OCI-LY1 (cell line): ENCODE measurements at regions not wholly inside any gene's neighbourhood (a gene's known extent, or its start where the extent isn't known, plus 50 kb on each side); places are given as distances from the start of the nearest gene placed in this dataset.

ENCODE experiments used
- CTCF ChIP-seq: fragments of 200-600 bp; sonication (generic), shearing (Covaris generic); IDR thresholded peaks from 2 replicates; pipeline ENCODE4 v1.5.1; 2017; ENCODE audit warnings: mild to moderate bottlenecking, antibody characterized with exemption, low read length, moderate library complexity, mixed read lengths
- EZH2 ChIP-seq: fragments of 200-600 bp; sonication (generic), shearing (Covaris generic); IDR thresholded peaks from 2 replicates; pipeline ENCODE4 v1.8.0; 2017; ENCODE audit warnings: borderline replicate concordance, mixed run types, mild to moderate bottlenecking, antibody characterized with exemption, low read length, moderate library complexity, mixed read lengths

GRCh38 chr19:28553764-28554163, 659.2 kb downstream of the UQCRFS1 start:
- TF ChIP-seq CTCF = no peak
- TF ChIP-seq EZH2 = no peak
